Fibroblast of skin of abdomen (primary cell): ENCODE measurements at regions not wholly inside any gene's neighbourhood (a gene's known extent, or its start where the extent isn't known, plus 50 kb on each side); places are given as distances from the start of the nearest gene placed in this dataset.
A peak's percentile ranks its signal among the peaks of the same experiment; 100 is the strongest.
"Not testable (repeated sequence)": the region's sequence is repeated elsewhere in the genome, so short reads cannot be mapped to it uniquely, and the experiment has no call there.

Experiments
- DNase-seq: peaks from one replicate; pipeline ENCODE4 v3.0.0-alpha.2; 2013

DNA sequence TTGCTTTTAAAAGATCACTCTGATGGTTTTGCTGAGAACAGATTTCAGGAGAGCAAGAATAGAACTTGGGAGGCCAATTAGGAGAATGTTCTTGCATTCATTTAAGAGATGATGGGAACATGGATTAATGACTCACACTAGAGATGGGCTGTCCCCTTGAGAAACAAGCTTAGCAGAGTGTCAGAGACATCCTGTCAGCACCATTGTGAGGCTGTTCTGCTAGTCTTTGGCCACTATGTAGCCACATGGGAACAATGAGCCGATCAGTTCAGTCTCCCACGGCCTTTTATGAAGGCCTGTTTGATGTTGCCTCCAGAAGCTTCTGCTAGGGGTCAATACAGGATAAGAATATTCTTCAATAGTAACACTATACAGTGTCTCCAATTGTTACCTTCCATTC, 113.0 kb upstream of the EYA4 start:
- DNase-seq, result peak; percentile 38

DNA sequence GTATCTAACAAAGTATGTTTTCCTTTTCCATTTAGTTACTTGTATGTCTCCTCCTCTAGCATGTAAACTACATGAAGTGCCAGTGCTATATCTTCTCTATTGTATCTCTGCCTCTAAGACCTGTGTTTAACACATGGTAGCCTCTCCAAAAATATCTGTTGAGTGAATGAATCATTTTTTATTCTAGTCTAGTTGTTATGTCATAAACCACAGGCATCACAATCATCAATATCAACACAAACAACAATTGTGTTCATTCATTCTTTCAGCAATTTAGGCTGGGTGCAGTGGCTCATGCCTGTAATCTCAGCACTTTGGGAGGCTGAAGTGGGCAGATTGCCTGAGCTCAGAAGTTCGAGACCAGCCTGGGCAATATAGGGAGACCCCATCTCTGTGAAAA, 111.6 kb upstream of the EYA4 start:
- no peak for DNase-seq

DNA sequence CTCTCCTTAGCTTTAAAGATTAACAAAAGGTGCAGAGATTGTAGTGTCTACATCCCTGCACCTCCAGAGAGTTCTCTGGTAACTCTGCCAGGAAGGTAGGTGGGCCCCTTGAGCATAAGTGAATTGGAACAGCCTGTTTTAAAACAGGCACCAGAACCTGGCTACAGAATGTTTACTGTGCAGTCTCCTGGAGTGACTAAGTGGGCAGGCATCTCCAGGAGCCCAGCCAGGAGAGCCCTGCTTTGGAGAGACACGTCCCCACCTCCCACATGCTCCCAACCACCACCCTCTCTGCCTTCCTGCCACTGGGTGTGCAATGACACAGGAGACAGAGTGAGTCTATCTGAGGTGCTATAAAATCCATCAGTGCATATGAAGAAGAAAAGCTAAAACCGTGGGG, 110.3 kb upstream of the EYA4 start:
- DNase-seq, result peak; percentile 46

DNA sequence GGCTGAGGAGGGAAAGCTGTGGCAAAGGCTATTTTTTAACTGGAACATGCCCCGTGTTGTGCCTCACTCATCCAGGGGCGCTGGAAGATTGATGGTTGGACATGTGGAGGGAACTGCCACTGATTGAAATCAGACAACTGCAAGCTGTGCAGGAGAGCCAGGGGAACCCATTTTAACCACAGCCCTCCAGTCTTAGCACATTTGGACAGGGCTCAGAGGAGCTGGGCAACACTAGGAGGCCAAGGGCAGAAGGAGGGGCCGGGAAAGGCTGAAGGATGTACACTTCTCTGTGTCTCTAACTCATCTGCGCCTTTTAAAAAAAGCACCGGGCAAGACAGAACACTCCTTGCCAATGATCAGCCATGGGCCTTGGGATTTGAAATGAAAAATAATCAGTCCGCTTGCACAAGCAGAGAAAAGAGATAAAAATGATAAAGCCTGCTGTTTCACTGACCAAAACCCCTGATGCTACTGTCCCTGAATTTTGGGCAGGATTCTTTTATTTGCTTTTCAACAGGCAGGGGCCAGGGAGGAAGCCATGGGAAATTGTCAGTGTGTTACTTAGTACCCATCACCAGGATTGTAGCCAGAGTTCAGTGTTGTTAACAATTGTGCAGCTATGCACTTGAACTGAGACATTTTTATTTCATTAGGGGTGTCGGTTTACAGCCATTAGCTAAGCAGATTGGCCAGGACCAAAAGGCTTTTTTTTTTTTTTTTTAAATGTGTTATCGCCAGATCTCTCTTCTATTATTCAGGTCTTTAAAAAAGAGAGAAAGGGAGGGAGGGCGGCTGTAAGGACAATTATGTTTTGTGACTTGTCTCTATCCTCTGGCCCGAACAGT, 109.3 kb upstream of the EYA4 start:
- DNase-seq, result peak; percentile 28

DNA sequence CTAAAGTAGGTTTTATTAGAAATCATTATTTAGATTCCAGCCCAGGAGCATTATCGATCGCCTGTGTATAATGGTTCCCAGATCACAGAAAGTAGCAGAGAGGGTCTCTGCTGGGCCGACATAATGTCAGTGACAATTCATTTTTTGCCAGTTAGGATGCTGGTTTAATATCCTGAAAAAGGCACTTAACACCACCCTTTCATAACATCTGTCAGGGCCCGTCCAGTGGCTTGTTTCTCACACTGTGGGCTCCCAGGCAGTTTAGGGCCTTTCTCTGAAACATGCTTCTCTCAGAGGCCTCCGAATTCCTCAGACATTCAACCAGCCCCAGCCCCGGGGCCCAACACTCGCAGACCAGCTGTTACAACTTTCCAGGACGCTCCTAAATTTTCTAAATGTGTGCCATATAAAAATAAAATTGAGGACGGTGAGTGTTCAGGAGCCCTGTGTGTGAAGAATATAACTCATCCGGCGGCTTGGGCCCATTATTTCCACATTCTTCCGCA, 108.6 kb upstream of the EYA4 start:
- DNase-seq, result no peak

DNA sequence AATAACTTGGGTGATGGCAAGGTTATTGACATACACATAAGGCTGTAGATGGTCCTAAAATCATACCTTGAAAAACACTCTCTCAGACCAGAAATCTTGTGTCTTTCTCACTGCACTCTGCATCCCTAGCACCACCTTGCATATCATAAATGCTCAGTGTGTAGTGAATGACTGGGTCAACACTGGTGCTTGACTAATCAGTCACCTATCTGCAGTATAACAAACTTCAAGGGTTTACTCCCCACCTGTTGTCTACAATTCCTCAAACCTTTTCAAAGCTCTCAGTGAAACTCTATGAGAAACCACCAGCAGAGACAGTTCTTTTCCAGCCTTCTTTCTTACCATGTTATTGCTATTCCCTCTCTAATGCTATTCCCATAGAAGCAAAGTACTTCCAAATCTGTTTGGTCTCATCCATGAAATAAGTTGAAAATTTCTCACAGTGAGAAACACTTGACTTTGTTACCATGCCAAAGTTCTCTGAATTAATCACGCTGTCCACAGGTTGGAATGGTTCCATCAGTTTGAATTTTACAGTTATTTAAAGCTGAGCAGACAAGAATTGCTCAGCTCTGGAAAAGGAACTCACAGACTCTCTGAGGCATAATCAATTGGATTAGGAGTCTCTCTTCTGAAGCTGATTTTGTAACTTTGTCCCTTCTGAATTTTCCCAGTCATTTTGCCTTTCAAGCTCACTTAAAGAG, 104.8 kb upstream of the EYA4 start:
- no peak for DNase-seq

DNA sequence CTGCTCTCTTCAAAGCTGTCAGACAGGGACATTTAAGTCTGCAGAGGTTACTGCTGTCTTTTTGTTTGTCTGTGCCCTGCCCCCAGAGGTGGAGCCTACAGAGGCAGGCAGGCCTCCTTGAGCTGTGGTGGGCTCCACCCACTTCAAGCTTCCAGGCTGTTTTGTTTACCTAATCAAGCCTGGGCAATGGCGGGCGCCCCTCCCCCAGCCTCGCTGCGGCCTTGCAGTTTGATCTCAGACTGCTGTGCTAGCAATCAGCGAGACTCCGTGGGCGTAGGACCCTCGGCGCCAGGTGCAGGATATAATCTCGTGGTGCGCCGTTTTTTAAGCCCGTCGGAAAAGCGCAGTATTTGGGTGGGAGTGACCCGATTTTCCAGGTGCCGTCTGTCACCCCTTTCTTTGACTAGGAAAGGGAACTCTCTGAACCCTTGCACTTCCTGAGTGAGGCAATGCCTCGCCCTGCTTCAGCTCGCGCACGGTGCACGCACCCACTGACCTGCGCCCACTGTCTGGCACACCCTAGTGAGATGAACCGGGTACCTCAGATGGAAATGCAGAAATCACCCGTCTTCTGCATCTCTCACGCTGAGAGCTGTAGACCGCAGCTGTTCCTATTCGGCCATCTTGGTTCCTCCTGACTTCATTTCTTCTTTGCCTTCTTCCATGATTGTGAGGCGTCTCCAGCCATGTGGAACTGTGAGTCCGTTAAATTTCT, 93.5 kb upstream of the EYA4 start:
- not testable (repeated sequence) for DNase-seq

DNA sequence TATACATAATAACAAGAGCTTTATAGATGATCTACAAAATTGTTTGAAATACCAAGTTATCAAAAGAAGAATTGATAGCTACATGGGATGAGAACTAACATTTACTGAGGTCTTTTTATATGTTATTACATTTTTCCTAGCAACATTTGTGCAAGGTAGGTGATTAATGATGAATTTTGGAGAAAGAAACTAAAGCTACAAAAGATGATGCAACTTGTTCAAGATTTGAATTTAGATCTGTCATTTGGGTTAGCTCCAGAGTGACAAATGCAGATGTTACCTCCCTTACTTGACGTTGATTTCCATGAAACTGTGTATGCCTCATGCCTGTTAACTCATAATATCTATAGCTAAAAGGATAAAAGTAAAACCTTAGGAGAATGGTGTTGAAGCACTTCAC, 84.5 kb upstream of the EYA4 start:
- DNase-seq, result no peak

DNA sequence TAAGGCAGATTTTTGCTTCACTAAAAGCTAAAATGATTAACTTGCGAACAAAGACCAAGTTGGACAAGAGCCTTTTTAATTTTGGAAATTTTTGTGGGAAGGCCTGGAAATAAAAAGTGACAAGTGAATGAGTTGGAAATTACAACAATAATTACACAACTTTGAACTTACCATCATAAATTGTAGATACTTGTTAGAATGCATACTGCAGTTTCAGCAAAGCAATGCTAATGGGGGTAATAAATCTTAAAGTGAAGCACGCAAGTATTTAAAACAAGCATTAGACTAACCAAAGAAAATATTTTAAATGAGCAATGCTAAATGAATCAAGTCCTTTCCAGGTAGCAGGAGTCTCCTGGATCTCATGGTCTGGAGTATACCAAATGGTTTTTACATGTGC, 83.2 kb upstream of the EYA4 start:
- peak; percentile 44 for DNase-seq

DNA sequence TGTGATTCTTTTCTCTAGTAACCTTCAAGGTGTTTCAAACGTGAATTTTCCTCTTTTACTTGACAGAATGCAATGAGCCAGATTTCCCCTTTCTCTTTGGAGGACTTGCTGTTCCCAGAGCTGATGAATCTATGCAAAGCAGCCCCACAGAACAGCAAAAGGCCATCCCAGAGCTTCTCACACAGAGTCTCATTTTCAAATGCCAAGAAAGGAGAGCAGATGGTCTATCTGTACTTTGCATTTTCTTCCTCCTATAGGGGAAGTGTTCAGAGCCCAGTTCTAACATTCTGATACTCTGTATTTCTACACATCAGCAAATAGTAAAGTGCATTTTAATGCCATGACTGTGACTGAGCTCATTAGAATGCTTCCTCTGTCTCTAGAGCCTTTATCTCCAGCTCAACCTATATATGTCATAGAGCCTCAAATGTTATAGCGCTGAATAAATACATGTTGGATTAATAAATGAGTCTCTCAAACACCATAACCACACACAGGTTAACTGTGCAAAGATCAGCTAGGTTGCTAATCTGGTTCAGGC, 81.8 kb upstream of the EYA4 start:
- DNase-seq, result peak; percentile 16

DNA sequence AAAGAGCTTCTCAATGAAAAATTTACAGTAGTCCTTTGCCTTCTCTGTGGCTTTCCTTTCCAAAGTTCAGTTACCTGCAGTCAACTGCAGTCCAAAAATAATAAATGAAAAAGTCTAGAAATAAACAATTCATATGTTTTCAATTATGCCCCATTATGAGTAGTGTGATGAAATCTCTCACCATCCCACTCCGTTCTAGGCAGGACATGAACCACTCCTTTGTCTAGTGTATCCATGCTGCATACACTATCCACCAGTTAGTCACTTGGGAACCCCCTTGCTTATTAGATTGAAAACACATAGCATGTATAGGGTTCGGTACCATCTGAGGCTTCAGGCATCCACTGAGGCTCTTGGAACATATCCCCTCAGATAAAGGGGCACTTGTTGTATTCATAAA, 80.6 kb upstream of the EYA4 start:
- peak; percentile 8 for DNase-seq

DNA sequence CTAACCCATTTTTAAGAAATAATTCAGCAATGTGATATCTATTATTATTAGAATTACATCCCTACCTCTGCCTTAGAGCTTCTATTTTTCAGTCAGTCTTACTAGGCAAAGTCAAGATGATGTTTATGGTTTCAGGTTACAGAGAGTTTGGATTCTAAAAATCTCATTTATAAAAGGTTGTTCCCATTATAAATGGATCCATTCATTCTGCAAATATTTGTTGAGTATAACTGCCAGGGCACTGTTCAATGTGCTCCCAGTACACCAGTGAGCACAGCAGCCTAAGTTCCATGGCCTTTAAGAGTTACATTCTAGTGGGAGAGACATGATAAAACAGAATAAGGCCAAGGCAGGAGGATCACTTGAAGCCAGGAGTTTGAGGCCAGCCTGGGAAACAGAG, 75.9 kb upstream of the EYA4 start:
- DNase-seq, result no peak

DNA sequence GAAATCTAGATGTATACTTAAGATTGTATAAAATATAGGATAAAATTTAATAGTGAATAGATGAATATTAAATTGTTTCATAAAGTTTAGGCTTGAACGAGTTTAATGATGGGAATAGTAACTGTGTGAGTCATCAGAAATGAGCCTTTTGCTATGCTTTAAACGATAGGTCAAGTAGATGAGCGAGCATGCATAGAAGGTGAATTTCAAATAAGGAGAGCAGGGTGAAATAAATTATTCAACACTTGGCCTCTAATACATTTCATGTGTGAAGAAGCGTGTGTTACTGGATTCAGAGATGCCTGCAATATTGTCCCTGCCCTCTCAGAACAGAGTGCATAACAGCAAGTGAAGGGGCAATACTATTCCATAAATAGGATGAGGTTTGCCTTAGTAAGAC, 74.4 kb upstream of the EYA4 start:
- no peak for DNase-seq

DNA sequence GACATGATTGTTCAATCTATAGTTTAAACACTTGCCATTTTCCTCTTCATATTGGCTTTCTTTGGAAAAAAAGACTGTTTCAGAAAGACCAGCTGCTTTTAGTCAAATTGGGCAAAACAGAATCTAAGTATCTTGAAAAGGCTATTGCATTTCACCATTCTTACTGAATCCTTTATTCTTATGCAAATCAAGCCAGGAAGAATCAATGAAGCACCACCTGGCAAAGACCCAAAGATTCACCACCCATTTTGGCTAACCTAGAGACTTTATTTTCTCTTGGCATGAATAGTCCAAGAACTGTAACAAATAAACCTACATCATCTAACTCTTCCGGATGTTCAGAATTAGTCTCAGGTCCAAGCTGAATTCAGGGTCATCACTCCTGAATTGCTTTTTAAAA, 71.3 kb upstream of the EYA4 start:
- no peak for DNase-seq

DNA sequence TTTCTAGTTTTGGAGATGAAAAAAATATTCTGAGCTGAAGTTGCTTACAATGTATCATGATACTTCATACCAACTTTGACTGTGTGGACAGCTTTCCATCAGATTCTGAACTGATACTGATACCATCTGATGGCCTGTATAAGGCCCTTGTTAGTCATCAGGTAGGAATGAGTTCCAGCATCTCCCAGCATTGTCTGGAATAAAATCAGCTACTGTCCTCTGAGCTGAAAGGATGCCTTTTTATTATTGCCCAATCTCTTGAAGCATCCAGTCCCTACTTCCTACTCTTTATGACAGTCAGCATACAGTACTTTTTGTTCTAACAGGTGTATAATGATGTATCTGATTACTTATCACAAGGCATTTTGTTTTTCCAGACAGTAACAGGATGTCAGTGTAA, 70.6 kb upstream of the EYA4 start:
- no peak for DNase-seq

DNA sequence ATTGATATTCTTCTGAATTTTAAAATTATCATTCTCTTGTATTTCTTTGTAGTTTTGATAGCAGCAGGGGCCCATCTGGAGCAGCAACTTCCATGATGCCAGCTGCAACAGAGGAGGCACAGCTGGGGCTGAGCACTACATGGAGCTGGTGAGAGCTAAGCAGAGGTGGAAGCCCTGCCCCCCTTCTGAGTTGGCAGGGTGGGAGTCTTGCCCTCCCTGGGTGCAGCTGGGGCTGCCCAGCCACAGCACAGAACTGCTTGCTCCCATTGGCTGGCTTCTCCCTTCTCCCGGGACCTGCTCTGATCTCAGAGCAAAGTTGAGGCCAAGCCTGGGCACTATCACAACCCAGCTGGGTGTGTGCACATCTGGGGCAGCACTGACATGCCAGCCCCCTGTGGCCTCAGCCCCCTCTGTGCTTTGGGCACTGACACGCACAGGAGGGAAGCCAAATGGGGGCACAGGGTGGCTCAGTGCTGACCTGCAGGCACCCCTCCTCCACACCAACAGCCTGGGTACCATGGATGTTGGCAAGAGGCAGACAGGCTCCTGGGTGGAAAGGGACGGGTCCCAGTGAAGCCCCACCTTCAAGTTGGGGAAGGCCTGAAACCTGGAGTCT, 69.1 kb upstream of the EYA4 start:
- DNase-seq, result no peak

DNA sequence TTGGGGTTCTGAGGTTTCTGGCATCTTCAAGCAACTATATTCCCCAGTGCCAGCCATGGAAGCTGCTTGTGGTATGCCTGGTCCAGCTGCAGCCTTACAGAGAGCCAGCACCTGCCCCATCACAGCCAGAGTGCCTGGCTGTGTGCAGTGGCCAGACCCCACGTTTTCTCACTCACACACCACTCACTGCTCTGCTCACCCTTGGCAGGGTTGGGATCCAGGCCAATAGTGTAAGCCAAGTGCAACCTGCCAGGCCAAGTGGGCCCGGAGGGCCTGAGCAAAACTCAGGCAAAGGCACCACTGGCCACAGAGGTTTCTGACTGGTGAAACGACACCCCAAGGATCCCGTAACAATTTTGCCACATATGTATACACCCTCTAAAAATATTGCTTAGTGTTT, 67.9 kb upstream of the EYA4 start:
- DNase-seq, result no peak

DNA sequence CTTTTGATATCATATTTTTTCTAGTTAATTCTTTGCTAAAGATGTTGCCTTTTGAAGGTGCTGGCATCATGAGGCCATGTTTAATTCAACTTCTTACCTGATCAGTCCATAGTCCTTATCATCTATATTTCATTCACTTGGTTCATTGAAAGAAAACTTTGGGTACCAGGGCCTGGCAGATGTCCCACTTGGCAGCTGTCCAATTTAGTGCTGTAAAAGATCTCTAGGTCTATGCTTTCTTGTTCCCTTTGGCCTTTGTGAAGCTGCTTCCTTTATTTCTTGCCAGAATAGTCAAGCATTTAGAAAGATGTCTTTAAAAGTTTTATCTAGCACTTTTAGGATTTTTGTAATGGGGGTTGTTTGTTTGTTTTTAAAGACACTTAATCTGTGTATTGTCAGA, 61.7 kb upstream of the EYA4 start:
- no peak for DNase-seq

DNA sequence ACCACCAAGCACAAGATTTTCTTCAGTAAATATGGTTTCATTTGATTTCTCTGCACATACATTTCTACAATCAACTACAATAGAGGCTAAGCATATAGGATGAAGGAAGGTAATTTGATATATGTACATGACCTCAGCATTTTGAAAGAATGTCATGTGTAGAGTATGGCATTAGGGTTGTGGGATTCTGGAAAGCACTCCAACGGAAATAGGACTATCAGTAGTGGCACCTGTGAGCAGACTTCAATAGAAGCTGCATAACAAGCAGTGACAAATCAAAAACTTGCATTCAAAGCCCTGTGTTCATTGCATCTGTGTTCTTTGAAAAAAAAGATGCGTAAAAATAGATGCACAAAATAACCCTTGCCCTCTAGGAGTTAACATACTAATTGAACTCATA, 57.5 kb upstream of the EYA4 start:
- DNase-seq, result no peak

DNA sequence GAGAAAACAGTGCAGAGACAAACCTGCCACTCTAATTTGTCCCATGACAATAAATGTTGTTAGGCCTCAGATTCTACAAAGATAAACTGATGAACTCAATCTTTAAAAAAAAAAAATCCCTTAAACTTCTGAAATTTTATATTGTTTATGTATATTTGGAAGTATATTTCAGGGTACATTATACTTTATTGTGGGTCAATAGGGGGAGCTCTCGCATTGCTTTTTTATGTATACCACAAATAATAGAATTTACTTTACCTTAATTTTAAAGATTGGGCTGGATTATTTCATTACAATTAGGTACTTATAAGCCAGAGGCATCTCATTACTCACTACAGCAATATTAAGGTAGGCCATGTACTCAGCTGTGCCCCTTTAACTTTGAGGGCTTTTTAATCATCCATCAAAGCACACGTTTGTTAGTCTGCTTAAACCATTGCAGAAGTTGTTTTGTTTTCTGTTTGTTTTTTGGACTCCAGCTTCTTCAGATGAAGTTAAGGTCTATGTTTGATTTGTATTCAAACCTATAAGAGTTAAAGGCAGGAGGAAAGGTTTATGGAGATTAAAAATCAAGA, 56.3 kb upstream of the EYA4 start:
- peak; percentile 11 for DNase-seq

DNA sequence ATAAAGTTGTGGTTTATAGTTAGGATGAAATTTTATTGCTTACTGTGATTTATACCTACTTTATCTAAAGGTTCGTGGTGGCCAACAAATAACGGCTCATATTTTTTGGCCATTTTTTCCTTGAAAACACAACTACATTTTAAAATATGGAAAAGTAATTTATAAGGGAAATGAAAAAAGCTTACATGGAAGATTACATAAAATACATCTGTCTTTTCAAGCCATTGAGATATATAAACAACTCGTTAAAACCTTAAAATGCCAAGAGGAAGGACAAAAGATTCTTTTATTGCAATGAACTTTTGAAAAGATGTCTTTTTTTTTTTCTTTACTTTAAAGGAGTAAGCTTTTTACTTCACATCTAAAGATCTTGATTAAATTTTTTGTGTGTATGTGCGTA, 55.4 kb upstream of the EYA4 start:
- no peak for DNase-seq

DNA sequence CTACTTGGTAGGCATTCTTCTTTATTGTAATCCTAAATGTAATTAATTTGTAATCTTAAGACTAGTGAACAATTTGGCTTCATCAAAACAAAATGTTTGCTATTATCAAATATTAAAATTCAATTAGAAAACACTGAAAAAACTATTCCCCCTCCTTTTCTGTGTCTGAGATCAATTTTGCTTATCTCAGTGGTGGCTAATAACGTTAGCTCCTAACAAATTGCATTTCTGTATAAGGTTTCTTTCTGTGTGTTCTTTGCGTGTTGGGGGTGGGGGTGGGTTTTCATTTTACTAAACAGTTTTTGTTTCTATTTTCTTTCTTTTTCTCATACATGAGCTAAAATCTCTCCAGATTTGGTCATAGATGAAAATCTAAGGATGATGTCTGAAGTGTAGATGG, 54.0 kb upstream of the EYA4 start:
- DNase-seq, result no peak
